DND-41 (cell line): ENCODE measurements at regions not wholly inside any gene's neighbourhood (a gene's known extent, or its start where the extent isn't known, plus 50 kb on each side); places are given as distances from the start of the nearest gene placed in this dataset.

Source experiments
- ATAC-seq: fragments of 200-7000 bp; cut with Tn5 transposase; 3 replicates; pipeline ENCODE4 v1.9.1; 2021; ENCODE audit warnings: low read depth; ENCODE audit not compliant: insufficient read depth
- DNase-seq: peaks from one replicate; pipeline ENCODE4 v3.0.0-alpha.2; 2020
- H2AFZ ChIP-seq: 2 replicates; pipeline ENCODE4 v1.6.0; 2012; ENCODE audit warnings: low read depth, low read length
- H3K27ac ChIP-seq: 2 replicates; pipeline ENCODE4 v1.5.1; 2012; ENCODE audit warnings: low read length, inconsistent platforms
- H3K27me3 ChIP-seq: fragments of 200-600 bp; sonication (generic); 2 replicates; pipeline ENCODE4 v1.6.0; 2012; ENCODE audit warnings: low read length, mild to moderate bottlenecking, inconsistent platforms; ENCODE audit not compliant: insufficient read depth, poor library complexity
- H3K36me3 ChIP-seq: 2 replicates; pipeline ENCODE4 v1.5.1; 2012; ENCODE audit warnings: low read length, inconsistent platforms; ENCODE audit not compliant: insufficient read depth
- H3K4me1 ChIP-seq: 2 replicates; pipeline ENCODE4 v1.5.1; 2012; ENCODE audit warnings: mild to moderate bottlenecking, low read length; ENCODE audit not compliant: insufficient read depth
- H3K4me2 ChIP-seq: 2 replicates; pipeline ENCODE4 v1.6.0; 2012; ENCODE audit warnings: mild to moderate bottlenecking, moderate library complexity, low read length, inconsistent platforms; ENCODE audit not compliant: insufficient read depth
- H3K4me3 ChIP-seq, 2 experiments: fragments of 200-600 bp in 1 of 2; shearing (Covaris generic) in 1 of 2; 2 replicates each; pipeline ENCODE4 v1.5.1; 2012 to 2016; ENCODE audit warnings: inconsistent platforms in 2 of 2, low read length in 2 of 2, mild to moderate bottlenecking in 2 of 2, low read depth in 1 of 2, moderate library complexity in 1 of 2
- H3K79me2 ChIP-seq: 2 replicates; pipeline ENCODE4 v1.6.0; 2012; ENCODE audit warnings: low read length, inconsistent platforms; ENCODE audit not compliant: insufficient read depth
- H3K9ac ChIP-seq: 2 replicates; pipeline ENCODE4 v1.6.0; 2012; ENCODE audit warnings: low read depth, mild to moderate bottlenecking, inconsistent platforms, low read length, moderate library complexity
- H3K9me3 ChIP-seq: 2 replicates; pipeline ENCODE4 v1.5.1; 2012; ENCODE audit warnings: low read length, moderate library complexity, mild to moderate bottlenecking, inconsistent platforms; ENCODE audit not compliant: insufficient read depth, severe bottlenecking
- H4K20me1 ChIP-seq: 2 replicates; pipeline ENCODE4 v1.6.0; 2012; ENCODE audit warnings: low read length; ENCODE audit not compliant: insufficient read depth
- EZH2 ChIP-seq: IDR thresholded peaks from 3 replicates; pipeline ENCODE4 v1.6.1; 2012; ENCODE audit warnings: borderline replicate concordance, low read depth, mild to moderate bottlenecking, moderate library complexity, low read length, inconsistent platforms; ENCODE audit not compliant: severe bottlenecking
- TF ChIP-seq, protein P1 (sequence below): IDR thresholded peaks from 2 replicates; pipeline ENCODE4 v1.5.1; 2012; ENCODE audit warnings: borderline replicate concordance, low read length, moderate library complexity, mild to moderate bottlenecking; ENCODE audit not compliant: poor library complexity, severe bottlenecking; ENCODE audit errors: extremely low read depth

DNA sequence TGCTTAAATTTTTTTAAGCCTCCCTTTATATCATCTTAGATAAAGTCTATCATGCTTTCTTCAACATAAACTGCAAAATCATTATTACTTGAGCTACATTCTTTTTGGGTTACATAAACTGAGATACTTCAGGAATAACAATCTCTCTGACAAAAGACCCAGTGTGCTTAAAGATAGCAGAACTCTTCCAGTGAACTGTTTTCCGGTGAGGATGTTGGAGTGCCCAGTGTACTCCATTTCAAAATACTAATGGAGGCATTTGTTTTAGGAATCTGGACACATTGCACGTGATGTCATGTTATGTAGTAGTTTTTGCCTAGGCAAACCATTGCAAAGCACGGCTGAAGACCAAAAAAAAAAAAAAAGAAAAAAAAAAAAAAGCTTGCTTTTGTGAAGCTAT is 388.2 kb upstream of the CELF2 start:
- ATAC-seq (no peak), DNase-seq (no peak)
- Histone ChIP-seq H2AFZ (no peak overlapping the region), H3K27me3 (peaks cover 4% of the 10 kb centered on the region), H3K4me2 (no peak overlapping the region), H4K20me1 (no peaks in the 10 kb centered on the region), H3K4me3 (no peak overlapping the region), H3K9me3 (no peaks in the 10 kb centered on the region), H3K9ac (no peak overlapping the region), H3K27ac (no peak overlapping the region), H3K79me2 (no peaks in the 10 kb centered on the region), H3K36me3 (no peaks in the 10 kb centered on the region), H3K4me1 (no peaks in the 10 kb centered on the region)
- TF ChIP-seq, protein P1, sequence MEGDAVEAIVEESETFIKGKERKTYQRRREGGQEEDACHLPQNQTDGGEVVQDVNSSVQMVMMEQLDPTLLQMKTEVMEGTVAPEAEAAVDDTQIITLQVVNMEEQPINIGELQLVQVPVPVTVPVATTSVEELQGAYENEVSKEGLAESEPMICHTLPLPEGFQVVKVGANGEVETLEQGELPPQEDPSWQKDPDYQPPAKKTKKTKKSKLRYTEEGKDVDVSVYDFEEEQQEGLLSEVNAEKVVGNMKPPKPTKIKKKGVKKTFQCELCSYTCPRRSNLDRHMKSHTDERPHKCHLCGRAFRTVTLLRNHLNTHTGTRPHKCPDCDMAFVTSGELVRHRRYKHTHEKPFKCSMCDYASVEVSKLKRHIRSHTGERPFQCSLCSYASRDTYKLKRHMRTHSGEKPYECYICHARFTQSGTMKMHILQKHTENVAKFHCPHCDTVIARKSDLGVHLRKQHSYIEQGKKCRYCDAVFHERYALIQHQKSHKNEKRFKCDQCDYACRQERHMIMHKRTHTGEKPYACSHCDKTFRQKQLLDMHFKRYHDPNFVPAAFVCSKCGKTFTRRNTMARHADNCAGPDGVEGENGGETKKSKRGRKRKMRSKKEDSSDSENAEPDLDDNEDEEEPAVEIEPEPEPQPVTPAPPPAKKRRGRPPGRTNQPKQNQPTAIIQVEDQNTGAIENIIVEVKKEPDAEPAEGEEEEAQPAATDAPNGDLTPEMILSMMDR, result no peak
- TF ChIP-seq EZH2, result no peak

DNA sequence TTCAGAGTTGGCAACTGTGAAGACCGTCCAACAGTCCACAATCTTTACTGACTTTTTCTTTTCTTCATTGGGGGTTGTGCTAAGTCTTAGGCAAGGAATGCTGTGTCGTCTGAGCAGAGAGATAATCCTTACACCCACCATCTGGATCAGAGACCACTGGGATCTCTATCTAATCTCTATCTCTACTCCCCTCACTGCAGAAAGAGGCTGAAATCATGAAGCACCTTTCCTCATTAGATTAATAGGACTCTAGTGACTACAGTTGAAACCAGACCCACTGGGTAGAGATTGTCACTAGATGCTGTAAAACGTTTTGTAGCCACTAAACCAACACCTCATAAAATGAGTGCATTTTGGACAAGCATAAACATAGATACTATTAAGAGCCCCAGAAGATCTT is 387.4 kb upstream of the CELF2 start:
- Histone ChIP-seq H3K4me2 (no peak overlapping the region), H3K9ac (no peak overlapping the region), H3K27me3 (peaks cover 2% of the 10 kb centered on the region), H3K36me3 (no peaks in the 10 kb centered on the region), H4K20me1 (no peaks in the 10 kb centered on the region), H3K4me3 (no peak overlapping the region), H3K9me3 (no peaks in the 10 kb centered on the region), H2AFZ (no peak overlapping the region), H3K79me2 (no peaks in the 10 kb centered on the region), H3K4me1 (no peaks in the 10 kb centered on the region), H3K27ac (no peak overlapping the region)
- DNase-seq, result no peak
- ATAC-seq, result no peak
- TF ChIP-seq, protein P1, result no peak
- no peak for TF ChIP-seq EZH2

DNA sequence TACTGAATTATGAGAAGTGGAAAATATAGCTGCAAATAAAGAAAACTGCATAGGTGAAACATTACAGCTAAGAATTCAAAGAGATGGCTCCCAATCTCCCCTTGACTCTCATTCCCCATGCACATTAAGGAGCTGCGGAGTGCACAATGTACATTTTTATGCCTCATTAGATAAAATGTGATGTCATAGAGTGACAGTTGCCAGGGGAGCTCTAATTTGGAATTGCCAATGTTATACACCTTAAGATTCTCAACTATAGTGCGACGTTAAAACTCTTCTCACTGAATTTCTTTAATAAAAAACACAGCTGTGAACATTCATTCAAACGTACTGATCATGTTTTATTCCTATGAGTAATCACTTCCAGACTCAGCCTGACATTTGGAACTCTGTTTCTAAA is 386.9 kb upstream of the CELF2 start:
- Histone ChIP-seq H3K4me1 (no peaks in the 10 kb centered on the region), H2AFZ (no peak overlapping the region), H3K9me3 (no peaks in the 10 kb centered on the region), H3K9ac (no peak overlapping the region), H3K36me3 (no peaks in the 10 kb centered on the region), H3K4me2 (no peak overlapping the region), H3K4me3 (no peak overlapping the region), H4K20me1 (no peaks in the 10 kb centered on the region), H3K79me2 (no peaks in the 10 kb centered on the region), H3K27ac (no peak overlapping the region), H3K27me3 (peaks cover 2% of the 10 kb centered on the region)
- ATAC-seq (no peak), DNase-seq (no peak)
- TF ChIP-seq, protein P1, result no peak
- no peak for TF ChIP-seq EZH2

GRCh38 chr10:10642189-10642588 is 375.5 kb upstream of the CELF2 start:
- no peak overlapping the region for H3K27ac ChIP-seq
- no peak for DNase-seq
- no peak overlapping the region for H2AFZ ChIP-seq
- TF ChIP-seq EZH2, result no peak
- TF ChIP-seq, protein P1, result no peak
- peaks cover 7% of the 10 kb centered on the region for H3K27me3 ChIP-seq
- no peak for ATAC-seq
- no peak overlapping the region for H3K4me3 ChIP-seq
- no peaks in the 10 kb centered on the region for H4K20me1 ChIP-seq
- no peaks in the 10 kb centered on the region for H3K4me1 ChIP-seq
- H3K9ac ChIP-seq, result no peak overlapping the region
- H3K4me2 ChIP-seq, result no peak overlapping the region
- H3K9me3 ChIP-seq, result no peaks in the 10 kb centered on the region
- no peaks in the 10 kb centered on the region for H3K36me3 ChIP-seq
- H3K79me2 ChIP-seq, result no peaks in the 10 kb centered on the region
